Fibroblast of villous mesenchyme (primary cell): ENCODE measurements at regions not wholly inside any gene's neighbourhood (a gene's known extent, or its start where the extent isn't known, plus 50 kb on each side); places are given as distances from the start of the nearest gene placed in this dataset.
A peak's percentile ranks its signal among the peaks of the same experiment; 100 is the strongest.

Experiments
- DNase-seq: peaks from one replicate; pipeline ENCODE4 v3.0.0-alpha.2; 2010; ENCODE audit warnings: low read depth
- H3K4me3 ChIP-seq: 2 replicates; pipeline ENCODE4 v1.5.1; 2011; ENCODE audit warnings: low read depth, mild to moderate bottlenecking, low read length
- CTCF ChIP-seq: IDR thresholded peaks from 2 replicates; pipeline ENCODE4 v1.5.1; 2012; ENCODE audit warnings: low read depth, mild to moderate bottlenecking, low read length; ENCODE audit not compliant: insufficient read depth

- no peak for DNase-seq
- no peak overlapping the region for H3K4me3 ChIP-seq
- no peak for TF ChIP-seq CTCF
Measured at GRCh38 chr3:152011812-152012735, 138.6 kb downstream of the SUCNR1 start.

GRCh38 chr3:152019508-152019907, 146.1 kb downstream of the SUCNR1 start:
- DNase-seq, result peak; percentile 37
- H3K4me3 ChIP-seq, result no peak overlapping the region
- no peak for TF ChIP-seq CTCF

GRCh38 chr3:152021951-152022461, 148.6 kb downstream of the SUCNR1 start:
- H3K4me3 ChIP-seq, result no peak overlapping the region
- DNase-seq, result no peak
- TF ChIP-seq CTCF, result no peak

- peak; percentile 33 for TF ChIP-seq CTCF
- H3K4me3 ChIP-seq, result no peak overlapping the region
- peak; percentile 85 for DNase-seq
Measured at GRCh38 chr3:152026033-152026556, 152.7 kb downstream of the SUCNR1 start.

- TF ChIP-seq CTCF, result no peak
- DNase-seq, result no peak
- H3K4me3 ChIP-seq, result no peak overlapping the region
Measured at GRCh38 chr3:152030320-152030719, 156.9 kb downstream of the SUCNR1 start.

GRCh38 chr3:152031321-152031720, 157.9 kb downstream of the SUCNR1 start:
- H3K4me3 ChIP-seq, result no peak overlapping the region
- no peak for TF ChIP-seq CTCF
- peak; percentile 28 for DNase-seq
